Type B pancreatic cell (in vitro differentiated cells): ENCODE measurements at regions not wholly inside any gene's neighbourhood (a gene's known extent, or its start where the extent isn't known, plus 50 kb on each side); places are given as distances from the start of the nearest gene placed in this dataset.

Experiments used
- DNase-seq: peaks from one replicate; pipeline ENCODE4 v3.0.0; 2021; ENCODE audit warnings: mixed read lengths; ENCODE audit not compliant: unreplicated experiment; ENCODE audit errors: extremely low spot score
- H3K27ac Mint-ChIP-seq: 2 replicates; pipeline ENCODE4 v1.8.0; 2021; ENCODE audit warnings: mild to moderate bottlenecking, mixed read lengths
- H3K27me3 Mint-ChIP-seq: 2 replicates; pipeline ENCODE4 v1.8.0; 2021; ENCODE audit warnings: mixed read lengths
- H3K36me3 Mint-ChIP-seq: 2 replicates; pipeline ENCODE4 v1.8.0; 2021; ENCODE audit warnings: mixed read lengths
- H3K4me1 Mint-ChIP-seq: one replicate; pipeline ENCODE4 v1.8.0; 2021; ENCODE audit warnings: mixed read lengths; ENCODE audit not compliant: unreplicated experiment
- H3K4me3 Mint-ChIP-seq: 2 replicates; pipeline ENCODE4 v1.8.0; 2021; ENCODE audit warnings: mild to moderate bottlenecking, mixed read lengths
- H3K9me3 Mint-ChIP-seq: 2 replicates; pipeline ENCODE4 v1.8.0; 2021; ENCODE audit warnings: mixed read lengths
- CTCF ChIP-seq: fragments of 200-600 bp; sonication (generic); conservative IDR thresholded peaks from 2 replicates; pipeline ENCODE4 v1.5.0; 2021; ENCODE audit warnings: antibody characterized with exemption, mild to moderate bottlenecking

GRCh38 chr10:112006407-112006806 is 177.2 kb downstream of the GPAM start:
- Mint-ChIP-seq H3K36me3 (no peaks in the 10 kb centered on the region), H3K4me1 (peaks cover 20% of the 10 kb centered on the region), H3K27ac (no peak overlapping the region), H3K4me3 (no peak overlapping the region), H3K9me3 (peaks cover 6% of the 10 kb centered on the region), H3K27me3 (no peaks in the 10 kb centered on the region)
- no peak for DNase-seq
- TF ChIP-seq CTCF: no peak

- Mint-ChIP-seq H3K36me3 (no peaks in the 10 kb centered on the region), H3K4me3 (no peak overlapping the region), H3K4me1 (peaks cover 20% of the 10 kb centered on the region), H3K9me3 (peaks cover 6% of the 10 kb centered on the region), H3K27me3 (no peaks in the 10 kb centered on the region), H3K27ac (no peak overlapping the region)
- no peak for DNase-seq
- TF ChIP-seq CTCF: no peak
Observed at GRCh38 chr10:112006831-112007230, 176.7 kb downstream of the GPAM start.

- Mint-ChIP-seq H3K9me3 (peaks cover 4% of the 10 kb centered on the region), H3K36me3 (no peaks in the 10 kb centered on the region), H3K27ac (no peak overlapping the region), H3K4me3 (no peak overlapping the region), H3K4me1 (peaks cover 12% of the 10 kb centered on the region), H3K27me3 (no peaks in the 10 kb centered on the region)
- no peak for TF ChIP-seq CTCF
- DNase-seq: no peak
Observed at GRCh38 chr10:112022196-112022595, 161.4 kb downstream of the GPAM start.

GRCh38 chr10:112024079-112024478 is 159.5 kb downstream of the GPAM start:
- no peaks in the 10 kb centered on the region for H3K27me3 Mint-ChIP-seq

GRCh38 chr10:112025228-112025627 is 158.3 kb downstream of the GPAM start:
- H3K4me1 Mint-ChIP-seq: peaks cover 12% of the 10 kb centered on the region
- no peaks in the 10 kb centered on the region for H3K36me3 Mint-ChIP-seq
- H3K27me3 Mint-ChIP-seq: no peaks in the 10 kb centered on the region
- DNase-seq: no peak
- H3K9me3 Mint-ChIP-seq: no peaks in the 10 kb centered on the region
- H3K4me3 Mint-ChIP-seq: no peak overlapping the region
- H3K27ac Mint-ChIP-seq: no peak overlapping the region
- TF ChIP-seq CTCF: no peak

More at GRCh38 chr10:112024079-112024478, 159.5 kb downstream of the GPAM start:
- no peaks in the 10 kb centered on the region for H3K9me3 Mint-ChIP-seq
- H3K4me3 Mint-ChIP-seq: no peak overlapping the region
- peaks cover 12% of the 10 kb centered on the region for H3K4me1 Mint-ChIP-seq
- H3K27ac Mint-ChIP-seq: no peak overlapping the region
- H3K36me3 Mint-ChIP-seq: no peaks in the 10 kb centered on the region
- TF ChIP-seq CTCF: no peak
- DNase-seq: no peak

GRCh38 chr10:112026438-112026837 is 157.1 kb downstream of the GPAM start:
- H3K36me3 Mint-ChIP-seq: no peaks in the 10 kb centered on the region
- peaks cover 3% of the 10 kb centered on the region for H3K4me1 Mint-ChIP-seq
- no peaks in the 10 kb centered on the region for H3K9me3 Mint-ChIP-seq
- H3K27ac Mint-ChIP-seq: no peak overlapping the region
- no peak overlapping the region for H3K4me3 Mint-ChIP-seq
- H3K27me3 Mint-ChIP-seq: no peaks in the 10 kb centered on the region
- no peak for DNase-seq
- TF ChIP-seq CTCF: peak; percentile 36
